ENCODE measurements at regions not wholly inside any gene's neighbourhood (a gene's known extent, or its start where the extent isn't known, plus 50 kb on each side); places are given as distances from the start of the nearest gene placed in this dataset.

GRCh38 chr4:163923092-163923491 lies 428.6 kb downstream of the TMA16 start:
- no peak for DNase-seq (ENCODE audit: low spot score)
- H3K4me2 ChIP-seq = no peak overlapping the region
- H3K4me3 Mint-ChIP-seq = no peak overlapping the region
- H3K4me3 ChIP-seq = no peak overlapping the region
- no peaks in the 10 kb centered on the region for H3K36me3 ChIP-seq
- H3K27me3 ChIP-seq = no peaks in the 10 kb centered on the region
- H3K4me1 Mint-ChIP-seq = no peaks in the 10 kb centered on the region
- H2AFZ ChIP-seq (replicated peaks) = no peak overlapping the region
- H3K79me2 ChIP-seq (ENCODE audit: low read depth) = no peaks in the 10 kb centered on the region
- H3K4me1 ChIP-seq = no peaks in the 10 kb centered on the region
- H3K9ac ChIP-seq = no peak overlapping the region
- H3K27ac ChIP-seq = no peak overlapping the region
- no peaks in the 10 kb centered on the region for H3K36me3 Mint-ChIP-seq
- TF ChIP-seq EZH2 (IDR thresholded peaks at IDR 0.05) (no peak), EZH2phosphoT487 (IDR thresholded peaks at IDR 0.05) (no peak)
- TF ChIP-seq, protein P1, sequence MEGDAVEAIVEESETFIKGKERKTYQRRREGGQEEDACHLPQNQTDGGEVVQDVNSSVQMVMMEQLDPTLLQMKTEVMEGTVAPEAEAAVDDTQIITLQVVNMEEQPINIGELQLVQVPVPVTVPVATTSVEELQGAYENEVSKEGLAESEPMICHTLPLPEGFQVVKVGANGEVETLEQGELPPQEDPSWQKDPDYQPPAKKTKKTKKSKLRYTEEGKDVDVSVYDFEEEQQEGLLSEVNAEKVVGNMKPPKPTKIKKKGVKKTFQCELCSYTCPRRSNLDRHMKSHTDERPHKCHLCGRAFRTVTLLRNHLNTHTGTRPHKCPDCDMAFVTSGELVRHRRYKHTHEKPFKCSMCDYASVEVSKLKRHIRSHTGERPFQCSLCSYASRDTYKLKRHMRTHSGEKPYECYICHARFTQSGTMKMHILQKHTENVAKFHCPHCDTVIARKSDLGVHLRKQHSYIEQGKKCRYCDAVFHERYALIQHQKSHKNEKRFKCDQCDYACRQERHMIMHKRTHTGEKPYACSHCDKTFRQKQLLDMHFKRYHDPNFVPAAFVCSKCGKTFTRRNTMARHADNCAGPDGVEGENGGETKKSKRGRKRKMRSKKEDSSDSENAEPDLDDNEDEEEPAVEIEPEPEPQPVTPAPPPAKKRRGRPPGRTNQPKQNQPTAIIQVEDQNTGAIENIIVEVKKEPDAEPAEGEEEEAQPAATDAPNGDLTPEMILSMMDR (IDR thresholded peaks at IDR 0.05) = no peak
- no peaks in the 10 kb centered on the region for H3K9me3 Mint-ChIP-seq
- H3F3A ChIP-seq (ENCODE audit: low read depth) = no peaks in the 10 kb centered on the region
- H3K9me3 ChIP-seq (ENCODE audit: low read depth) = no peaks in the 10 kb centered on the region
- peaks cover 2% of the 10 kb centered on the region for H3K27me3 Mint-ChIP-seq (ENCODE audit: insufficient read depth, low read depth)
- no peak overlapping the region for H3K27ac Mint-ChIP-seq
- H4K20me1 ChIP-seq (ENCODE audit: low read depth) = no peaks in the 10 kb centered on the region

GRCh38 chr4:163930086-163930485 lies 435.6 kb downstream of the TMA16 start:
- no peaks in the 10 kb centered on the region for H3K4me1 ChIP-seq
- peak; percentile 11 for DNase-seq (ENCODE audit: low spot score)
- H3K79me2 ChIP-seq (ENCODE audit: low read depth) = no peaks in the 10 kb centered on the region
- no peaks in the 10 kb centered on the region for H4K20me1 ChIP-seq (ENCODE audit: low read depth)
- Mint-ChIP-seq H3K9me3 (no peaks in the 10 kb centered on the region), H3K4me1 (no peaks in the 10 kb centered on the region), H3K27me3 (ENCODE audit: insufficient read depth, low read depth) (no peaks in the 10 kb centered on the region), H3K27ac (no peak overlapping the region), H3K36me3 (no peaks in the 10 kb centered on the region), H3K4me3 (no peak overlapping the region)
- TF ChIP-seq, protein P1 (IDR thresholded peaks at IDR 0.05) = peak; percentile 21
- TF ChIP-seq EZH2phosphoT487 (IDR thresholded peaks at IDR 0.05) (no peak), EZH2 (IDR thresholded peaks at IDR 0.05) (no peak)
- H3K27me3 ChIP-seq = no peaks in the 10 kb centered on the region
- no peak overlapping the region for H3K27ac ChIP-seq
- H3K9ac ChIP-seq = no peak overlapping the region
- no peaks in the 10 kb centered on the region for H3F3A ChIP-seq (ENCODE audit: low read depth)
- H3K9me3 ChIP-seq (ENCODE audit: low read depth) = no peaks in the 10 kb centered on the region
- no peaks in the 10 kb centered on the region for H3K36me3 ChIP-seq
- H3K4me2 ChIP-seq = no peak overlapping the region
- no peak overlapping the region for H2AFZ ChIP-seq (replicated peaks)
- H3K4me3 ChIP-seq = no peak overlapping the region

- Mint-ChIP-seq H3K4me3 (no peak overlapping the region), H3K27ac (no peak overlapping the region), H3K36me3 (no peaks in the 10 kb centered on the region), H3K27me3 (ENCODE audit: insufficient read depth, low read depth) (no peaks in the 10 kb centered on the region), H3K9me3 (no peaks in the 10 kb centered on the region), H3K4me1 (no peaks in the 10 kb centered on the region)
- Histone ChIP-seq H2AFZ (replicated peaks) (no peak overlapping the region), H3K4me1 (no peaks in the 10 kb centered on the region), H3K4me2 (no peak overlapping the region), H3K36me3 (no peaks in the 10 kb centered on the region), H3F3A (ENCODE audit: low read depth) (no peaks in the 10 kb centered on the region), H3K4me3 (no peak overlapping the region), H3K9ac (no peak overlapping the region), H4K20me1 (ENCODE audit: low read depth) (no peaks in the 10 kb centered on the region), H3K79me2 (ENCODE audit: low read depth) (no peaks in the 10 kb centered on the region), H3K9me3 (ENCODE audit: low read depth) (no peaks in the 10 kb centered on the region), H3K27me3 (no peaks in the 10 kb centered on the region), H3K27ac (no peak overlapping the region)
- TF ChIP-seq, protein P1 (IDR thresholded peaks at IDR 0.05) = no peak
- TF ChIP-seq EZH2phosphoT487 (IDR thresholded peaks at IDR 0.05) (no peak), EZH2 (IDR thresholded peaks at IDR 0.05) (no peak)
- no peak for DNase-seq (ENCODE audit: low spot score)
Measured at GRCh38 chr4:163932504-163932903, 438.0 kb downstream of the TMA16 start.
